ENCODE measurements at regions not wholly inside any gene's neighbourhood (a gene's known extent, or its start where the extent isn't known, plus 50 kb on each side); places are given as distances from the start of the nearest gene placed in this dataset.

DNA sequence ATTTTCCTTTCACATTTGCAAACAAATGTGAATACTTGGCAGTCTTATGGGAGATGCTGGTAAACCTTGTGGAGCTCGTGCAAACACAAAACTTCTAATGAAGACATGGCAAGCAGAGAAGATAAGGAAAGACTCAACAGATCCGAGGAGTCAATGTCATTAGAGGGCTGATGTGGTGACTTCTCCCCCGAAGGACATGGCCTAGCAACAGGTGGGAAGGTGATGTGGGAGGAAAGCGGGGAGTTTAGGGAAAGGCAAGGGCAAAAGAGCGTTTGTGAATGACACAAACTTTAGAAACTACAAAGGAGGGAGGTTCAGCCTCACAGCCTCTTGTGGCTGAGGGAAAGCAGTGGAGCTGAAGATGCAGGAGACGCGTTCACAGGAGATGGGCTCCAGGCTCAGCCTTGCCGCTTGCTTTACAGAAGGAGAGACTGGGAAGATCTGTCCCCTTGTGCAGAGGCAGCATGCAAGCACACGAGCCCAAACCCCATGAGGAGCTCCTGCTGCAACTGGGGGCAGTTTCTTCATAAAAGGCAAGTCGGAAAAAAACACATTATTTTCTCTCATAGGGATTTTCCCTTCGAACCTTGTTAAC, 86.6 kb downstream of the SOWAHC start:
- TF ChIP-seq, protein P1, sequence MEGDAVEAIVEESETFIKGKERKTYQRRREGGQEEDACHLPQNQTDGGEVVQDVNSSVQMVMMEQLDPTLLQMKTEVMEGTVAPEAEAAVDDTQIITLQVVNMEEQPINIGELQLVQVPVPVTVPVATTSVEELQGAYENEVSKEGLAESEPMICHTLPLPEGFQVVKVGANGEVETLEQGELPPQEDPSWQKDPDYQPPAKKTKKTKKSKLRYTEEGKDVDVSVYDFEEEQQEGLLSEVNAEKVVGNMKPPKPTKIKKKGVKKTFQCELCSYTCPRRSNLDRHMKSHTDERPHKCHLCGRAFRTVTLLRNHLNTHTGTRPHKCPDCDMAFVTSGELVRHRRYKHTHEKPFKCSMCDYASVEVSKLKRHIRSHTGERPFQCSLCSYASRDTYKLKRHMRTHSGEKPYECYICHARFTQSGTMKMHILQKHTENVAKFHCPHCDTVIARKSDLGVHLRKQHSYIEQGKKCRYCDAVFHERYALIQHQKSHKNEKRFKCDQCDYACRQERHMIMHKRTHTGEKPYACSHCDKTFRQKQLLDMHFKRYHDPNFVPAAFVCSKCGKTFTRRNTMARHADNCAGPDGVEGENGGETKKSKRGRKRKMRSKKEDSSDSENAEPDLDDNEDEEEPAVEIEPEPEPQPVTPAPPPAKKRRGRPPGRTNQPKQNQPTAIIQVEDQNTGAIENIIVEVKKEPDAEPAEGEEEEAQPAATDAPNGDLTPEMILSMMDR (IDR thresholded peaks at IDR 0.05), result no peak
- TF ChIP-seq POLR2A (IDR thresholded peaks at IDR 0.05), result no peak
- TF ChIP-seq EP300 (IDR thresholded peaks at IDR 0.05), result no peak
